CD14-positive monocyte (primary cell): ENCODE measurements at regions not wholly inside any gene's neighbourhood (a gene's known extent, or its start where the extent isn't known, plus 50 kb on each side); places are given as distances from the start of the nearest gene placed in this dataset.

Experiments
- DNase-seq, 3 donors: peaks; one replicate each; pipeline ENCODE4 v3.0.0-alpha.2; 2011 to 2022
- H2AFZ ChIP-seq: 2 replicates; pipeline ENCODE4 v1.6.0; 2012; ENCODE audit warnings: mild to moderate bottlenecking, low read depth, low read length, inconsistent platforms; ENCODE audit not compliant: insufficient read depth, poor library complexity, severe bottlenecking
- H3K27ac ChIP-seq, 2 donors: 1 replicate in 1 of 2; 2 replicates in 1 of 2; pipeline ENCODE4 v1.5.1; 2012 to 2013; ENCODE audit warnings: low read length in 2 of 2, control low read depth in 1 of 2, inconsistent platforms in 1 of 2, low read depth in 1 of 2, mild to moderate bottlenecking in 1 of 2
- H3K27me3 ChIP-seq, 2 donors: one replicate each; pipeline versions ENCODE4 v1.6.0 to v1.6.1; 2011 to 2013; ENCODE audit warnings: low read length in 2 of 2; ENCODE audit not compliant: control insufficient read depth in 2 of 2, insufficient read depth in 2 of 2
- H3K36me3 ChIP-seq, 2 donors: replicated peaks in 1 of 2; 1 replicate in 1 of 2; 2 replicates in 1 of 2; pipeline versions ENCODE4 v1.5.1 to v1.6.1; 2012 to 2013; ENCODE audit warnings: low read length in 2 of 2, control low read depth in 1 of 2, inconsistent platforms in 1 of 2, mild to moderate bottlenecking in 1 of 2; ENCODE audit not compliant: insufficient read depth in 2 of 2, control insufficient read depth in 1 of 2
- H3K4me1 ChIP-seq, 2 donors: 1 replicate in 1 of 2; 2 replicates in 1 of 2; pipeline versions ENCODE4 v1.5.1 to v1.6.1; 2012 to 2013; ENCODE audit warnings: low read length in 2 of 2, control low read depth in 1 of 2, inconsistent platforms in 1 of 2, mild to moderate bottlenecking in 1 of 2, moderate library complexity in 1 of 2; ENCODE audit not compliant: insufficient read depth in 2 of 2, control insufficient read depth in 1 of 2
- H3K4me2 ChIP-seq: replicated peaks from 2 replicates; pipeline ENCODE3; 2012; ENCODE audit warnings: low read length, moderate library complexity, mild to moderate bottlenecking; ENCODE audit not compliant: poor library complexity, severe bottlenecking; ENCODE audit errors: extremely low read depth
- H3K4me3 ChIP-seq, 3 experiments: fragments of 200-600 bp in 1 of 3; sonication (generic) in 1 of 3; replicated peaks in 1 of 3; 1 replicate in 2 of 3; 2 replicates in 1 of 3; pipeline ENCODE4 v1.5.1; 2011 to 2013; ENCODE audit warnings: low read length in 3 of 3, mild to moderate bottlenecking in 3 of 3, control low read depth in 2 of 3, low read depth in 2 of 3, inconsistent platforms in 1 of 3, moderate library complexity in 1 of 3
- H3K79me2 ChIP-seq: 2 replicates; pipeline ENCODE4 v1.6.0; 2012; ENCODE audit warnings: mild to moderate bottlenecking, control low read depth, inconsistent platforms, low read length, moderate library complexity; ENCODE audit not compliant: insufficient read depth
- H3K9ac ChIP-seq: 2 replicates; pipeline ENCODE4 v1.6.0; 2017; ENCODE audit warnings: low read length, mild to moderate bottlenecking; ENCODE audit not compliant: insufficient read depth, poor library complexity, severe bottlenecking
- H3K9me3 ChIP-seq, 2 donors: replicated peaks in 1 of 2; 1 replicate in 1 of 2; 2 replicates in 1 of 2; pipeline versions ENCODE4 v1.5.1 to v1.6.1; 2012 to 2013; ENCODE audit warnings: low read length in 2 of 2, control low read depth in 1 of 2; ENCODE audit not compliant: control insufficient read depth in 1 of 2, insufficient read depth in 1 of 2
- H4K20me1 ChIP-seq: 2 replicates; pipeline ENCODE4 v1.6.0; 2012; ENCODE audit warnings: mild to moderate bottlenecking, low read length, control low read depth, moderate library complexity; ENCODE audit not compliant: insufficient read depth
- H3K27ac Mint-ChIP-seq, 7 donors: one replicate each; pipeline ENCODE4 v1.8.0; 2020; ENCODE audit warnings: mild to moderate bottlenecking in 7 of 7, mixed read lengths in 7 of 7, moderate library complexity in 6 of 7, inconsistent platforms in 2 of 7
- H3K27me3 Mint-ChIP-seq, 3 donors: one replicate each; pipeline ENCODE4 v1.8.0; 2021 to 2022; ENCODE audit warnings: low read depth in 3 of 3, mild to moderate bottlenecking in 3 of 3, mixed read lengths in 3 of 3, moderate library complexity in 3 of 3, inconsistent platforms in 1 of 3
- H3K36me3 Mint-ChIP-seq, 2 donors: one replicate each; pipeline ENCODE4 v1.8.0; 2020; ENCODE audit warnings: mixed read lengths in 2 of 2, inconsistent platforms in 1 of 2, mild to moderate bottlenecking in 1 of 2
- H3K4me1 Mint-ChIP-seq: one replicate; pipeline ENCODE4 v1.8.0; 2020; ENCODE audit warnings: mild to moderate bottlenecking, mixed read lengths
- H3K4me3 Mint-ChIP-seq, 2 donors: one replicate each; pipeline ENCODE4 v1.8.0; 2020; ENCODE audit warnings: mild to moderate bottlenecking in 2 of 2, mixed read lengths in 2 of 2, moderate library complexity in 1 of 2
- H3K9me3 Mint-ChIP-seq, 7 donors: one replicate each; pipeline ENCODE4 v1.8.0; 2020 to 2022; ENCODE audit warnings: mixed read lengths in 7 of 7, mild to moderate bottlenecking in 6 of 7, moderate library complexity in 6 of 7, inconsistent platforms in 2 of 7
- CTCF ChIP-seq: fragments of 200-600 bp; IDR thresholded peaks from one replicate; pipeline ENCODE4 v1.8.0; 2022; ENCODE audit warnings: antibody characterized with exemption, mild to moderate bottlenecking
- WGBS: methylation state at CpG from one replicate; pipeline ENCODE4 v1.1.5; 2013; ENCODE audit warnings: missing lambda C conversion rate; ENCODE audit not compliant: insufficient coverage; 5-methylcytosine and 5-hydroxymethylcytosine counted together
- intact Hi-C, 2 donors: fragments of 100-400 bp; cut with micrococcal nuclease; formaldehyde crosslinking; loops; one replicate each; pipeline versions ENCODE4 v1.15.0 to v1.15.1; 2023

- H3K27ac ChIP-seq, result no peak overlapping the region
- no peaks in the 10 kb centered on the region for H3K4me1 Mint-ChIP-seq
- no peaks in the 10 kb centered on the region for H4K20me1 ChIP-seq
- no peak overlapping the region for H3K27ac Mint-ChIP-seq
- H3K36me3 ChIP-seq, result no peaks in the 10 kb centered on the region
- intact Hi-C loops, result no loop called here
- 100% methylated on average over 3 of the region's 3 CpGs for WGBS
- H3K4me3 Mint-ChIP-seq, result no peak overlapping the region
- H3K27me3 Mint-ChIP-seq, result no peaks in the 10 kb centered on the region
- H3K4me1 ChIP-seq, result no peaks in the 10 kb centered on the region
- no peak for DNase-seq
- no peak for TF ChIP-seq CTCF
- no peaks in the 10 kb centered on the region for H3K79me2 ChIP-seq
- H3K4me2 ChIP-seq, result no peak overlapping the region
- no peak overlapping the region for H3K9ac ChIP-seq
- peaks cover 3 to 5% of the 10 kb centered on the region in 2 donors for H3K9me3 ChIP-seq
- H3K27me3 ChIP-seq, result no peaks in the 10 kb centered on the region
- H3K4me3 ChIP-seq, result no peak overlapping the region
- H3K36me3 Mint-ChIP-seq, result no peaks in the 10 kb centered on the region
- no peak overlapping the region for H2AFZ ChIP-seq
- peaks cover 0 to 7% (median 4%) of the 10 kb centered on the region in 7 donors for H3K9me3 Mint-ChIP-seq
Measured at GRCh38 chr1:238776126-238776525, 610.2 kb upstream of the CHRM3 start.

DNA sequence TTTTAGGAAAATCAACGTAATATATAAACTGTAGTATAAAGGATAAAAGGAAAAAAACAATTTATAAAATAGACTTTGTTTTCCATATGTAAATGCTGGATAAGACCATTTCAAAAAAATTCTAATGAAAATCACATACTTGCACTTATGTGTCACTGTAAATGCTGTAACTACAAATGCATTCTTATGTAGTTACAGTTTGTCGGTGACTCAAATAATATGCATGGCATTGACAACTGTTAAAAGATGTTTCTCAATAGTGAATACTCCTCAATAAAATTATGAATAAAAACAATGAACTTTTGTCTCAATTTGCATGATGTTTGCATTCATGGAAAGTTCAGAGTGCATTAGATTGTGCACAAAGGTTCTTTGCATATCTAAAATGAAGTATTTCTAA, 614.0 kb upstream of the CHRM3 start:
- Mint-ChIP-seq H3K36me3 (no peaks in the 10 kb centered on the region), H3K9me3 (peaks cover 0 to 6% (median 2%) of the 10 kb centered on the region in 7 donors), H3K27ac (no peak overlapping the region), H3K4me1 (no peaks in the 10 kb centered on the region), H3K4me3 (no peak overlapping the region), H3K27me3 (no peaks in the 10 kb centered on the region)
- Histone ChIP-seq H3K4me1 (no peaks in the 10 kb centered on the region), H3K79me2 (no peaks in the 10 kb centered on the region), H3K27ac (no peak overlapping the region), H2AFZ (no peak overlapping the region), H3K4me2 (no peak overlapping the region), H3K9me3 (peaks cover 3 to 4% of the 10 kb centered on the region in 2 donors), H3K9ac (no peak overlapping the region), H3K4me3 (no peak overlapping the region), H4K20me1 (no peaks in the 10 kb centered on the region), H3K27me3 (no peaks in the 10 kb centered on the region), H3K36me3 (no peaks in the 10 kb centered on the region)
- intact Hi-C loops, result no loop called here
- DNase-seq, result no peak
- WGBS, result no CpG with 5 or more reads among the region's 2 CpGs
- no peak for TF ChIP-seq CTCF
